RWPE1 (cell line): ENCODE measurements at regions not wholly inside any gene's neighbourhood (a gene's known extent, or its start where the extent isn't known, plus 50 kb on each side); places are given as distances from the start of the nearest gene placed in this dataset.

Experiments used
- CTCF ChIA-PET: fragments of 350-600 bp; sonication (Branson Sonifier 250); formaldehyde crosslinking; extraction: SDS; loops from one replicate; lab custom pipeline; 2021; lab: Yijun Ruan, JAX
- POLR2A ChIA-PET: fragments of 400-600 bp; formaldehyde crosslinking; extraction: SDS; loops from one replicate; lab custom pipeline; 2020; ENCODE audit warnings: antibody characterized with exemption; ENCODE audit not compliant: low non-redundant PET; lab: Yijun Ruan, JAX
- DNase-seq: peaks from one replicate; pipeline ENCODE4 v3.0.0; 2012; ENCODE audit warnings: low spot score
- H3K27ac ChIP-seq: fragments of 450-650 bp; 2 replicates; pipeline ENCODE4 v1.5.1; 2017
- TF ChIP-seq, protein P1 (sequence below): fragments of 450-650 bp; conservative IDR thresholded peaks from 2 replicates; pipeline ENCODE4 v1.5.1; 2017; ENCODE audit warnings: low read depth, mild to moderate bottlenecking

- ChIA-PET POLR2A (interaction anchor here (0.5 kb wide), 1 partner anchor 1829 kb away, joined by 3 read pairs; no protein-coding TSS in a partner anchor), CTCF (interaction anchor here (0.6 kb wide), 1 partner anchor 51 kb away, joined by 3 read pairs; no protein-coding TSS in a partner anchor)
- TF ChIP-seq, protein P1, sequence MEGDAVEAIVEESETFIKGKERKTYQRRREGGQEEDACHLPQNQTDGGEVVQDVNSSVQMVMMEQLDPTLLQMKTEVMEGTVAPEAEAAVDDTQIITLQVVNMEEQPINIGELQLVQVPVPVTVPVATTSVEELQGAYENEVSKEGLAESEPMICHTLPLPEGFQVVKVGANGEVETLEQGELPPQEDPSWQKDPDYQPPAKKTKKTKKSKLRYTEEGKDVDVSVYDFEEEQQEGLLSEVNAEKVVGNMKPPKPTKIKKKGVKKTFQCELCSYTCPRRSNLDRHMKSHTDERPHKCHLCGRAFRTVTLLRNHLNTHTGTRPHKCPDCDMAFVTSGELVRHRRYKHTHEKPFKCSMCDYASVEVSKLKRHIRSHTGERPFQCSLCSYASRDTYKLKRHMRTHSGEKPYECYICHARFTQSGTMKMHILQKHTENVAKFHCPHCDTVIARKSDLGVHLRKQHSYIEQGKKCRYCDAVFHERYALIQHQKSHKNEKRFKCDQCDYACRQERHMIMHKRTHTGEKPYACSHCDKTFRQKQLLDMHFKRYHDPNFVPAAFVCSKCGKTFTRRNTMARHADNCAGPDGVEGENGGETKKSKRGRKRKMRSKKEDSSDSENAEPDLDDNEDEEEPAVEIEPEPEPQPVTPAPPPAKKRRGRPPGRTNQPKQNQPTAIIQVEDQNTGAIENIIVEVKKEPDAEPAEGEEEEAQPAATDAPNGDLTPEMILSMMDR: no peak
- no peak for DNase-seq
- no peak overlapping the region for H3K27ac ChIP-seq
Observed at GRCh38 chr14:85453401-85454225, 76.3 kb upstream of the FLRT2 start.

GRCh38 chr14:85454226-85454813, 75.6 kb upstream of the FLRT2 start:
- no peak for DNase-seq
- ChIA-PET CTCF (no interaction called here), POLR2A (interaction anchor here (0.5 kb wide), 1 partner anchor 1829 kb away, joined by 3 read pairs; no protein-coding TSS in a partner anchor)
- TF ChIP-seq, protein P1: no peak
- no peak overlapping the region for H3K27ac ChIP-seq

- TF ChIP-seq, protein P1: no peak
- H3K27ac ChIP-seq: no peak overlapping the region
- ChIA-PET CTCF (interaction anchor here (0.6 kb wide), 1 partner anchor 124 kb away, joined by 3 read pairs; no protein-coding TSS in a partner anchor), POLR2A (no interaction called here)
- no peak for DNase-seq
Observed at GRCh38 chr14:85459361-85460000, 70.5 kb upstream of the FLRT2 start.

DNA sequence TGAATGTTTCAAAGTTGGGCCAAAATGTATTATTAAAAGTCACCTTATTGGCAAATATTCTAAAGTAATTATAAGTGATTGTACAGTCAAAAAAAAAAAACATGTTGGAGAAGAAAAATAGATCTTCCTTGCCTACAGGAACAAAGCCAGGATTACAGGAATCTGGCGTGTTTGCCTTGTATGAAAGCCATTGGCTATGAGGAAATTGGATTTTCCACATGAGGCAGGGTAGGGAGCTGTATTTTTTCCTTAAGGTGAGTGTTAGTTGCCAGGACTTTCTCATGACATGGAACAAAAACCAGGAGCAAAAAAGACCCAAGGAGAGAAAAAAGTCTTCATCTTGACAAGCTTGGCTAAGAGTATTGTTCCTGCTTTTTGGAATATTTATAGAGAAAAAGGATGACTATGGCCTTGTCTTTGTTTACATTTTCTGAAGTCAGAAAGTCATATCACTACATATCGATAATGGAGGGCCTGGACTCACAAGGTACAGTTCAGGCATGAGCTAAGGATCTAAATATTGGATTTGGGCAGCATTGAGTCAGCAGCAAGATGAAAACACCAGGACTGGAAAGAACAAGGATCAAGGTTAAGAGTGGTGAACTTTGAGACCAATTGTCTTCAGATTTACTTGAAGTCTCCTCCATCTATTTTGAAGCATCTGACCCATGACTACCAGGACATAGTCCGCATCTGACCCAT, 68.4 kb upstream of the FLRT2 start:
- TF ChIP-seq, protein P1: no peak
- no peak for DNase-seq
- ChIA-PET POLR2A (no interaction called here), CTCF (interaction anchor here (0.6 kb wide), 1 partner anchor 27 kb away, joined by 3 read pairs; no protein-coding TSS in a partner anchor)
- no peak overlapping the region for H3K27ac ChIP-seq

GRCh38 chr14:85463512-85463911, 66.4 kb upstream of the FLRT2 start:
- POLR2A ChIA-PET: no interaction called here
- TF ChIP-seq, protein P1: no peak
- no peak for DNase-seq
- no peak overlapping the region for H3K27ac ChIP-seq
- CTCF ChIA-PET: no interaction called here
